GM12865 (cell line): ENCODE measurements at regions not wholly inside any gene's neighbourhood (a gene's known extent, or its start where the extent isn't known, plus 50 kb on each side); places are given as distances from the start of the nearest gene placed in this dataset.

Source experiments
- DNase-seq: peaks from one replicate; pipeline ENCODE4 v3.0.0; 2010; ENCODE audit warnings: low read depth
- H3K4me3 ChIP-seq: 2 replicates; pipeline ENCODE4 v1.5.1; 2011; ENCODE audit warnings: mild to moderate bottlenecking, low read depth, low read length, control low read depth
- TF ChIP-seq, protein P1 (sequence below): IDR thresholded peaks from 2 replicates; pipeline ENCODE4 v1.5.1; 2011; ENCODE audit warnings: low read length, control low read depth, low read depth, inconsistent platforms; ENCODE audit not compliant: insufficient read depth; ENCODE audit errors: missing control alignments

DNA sequence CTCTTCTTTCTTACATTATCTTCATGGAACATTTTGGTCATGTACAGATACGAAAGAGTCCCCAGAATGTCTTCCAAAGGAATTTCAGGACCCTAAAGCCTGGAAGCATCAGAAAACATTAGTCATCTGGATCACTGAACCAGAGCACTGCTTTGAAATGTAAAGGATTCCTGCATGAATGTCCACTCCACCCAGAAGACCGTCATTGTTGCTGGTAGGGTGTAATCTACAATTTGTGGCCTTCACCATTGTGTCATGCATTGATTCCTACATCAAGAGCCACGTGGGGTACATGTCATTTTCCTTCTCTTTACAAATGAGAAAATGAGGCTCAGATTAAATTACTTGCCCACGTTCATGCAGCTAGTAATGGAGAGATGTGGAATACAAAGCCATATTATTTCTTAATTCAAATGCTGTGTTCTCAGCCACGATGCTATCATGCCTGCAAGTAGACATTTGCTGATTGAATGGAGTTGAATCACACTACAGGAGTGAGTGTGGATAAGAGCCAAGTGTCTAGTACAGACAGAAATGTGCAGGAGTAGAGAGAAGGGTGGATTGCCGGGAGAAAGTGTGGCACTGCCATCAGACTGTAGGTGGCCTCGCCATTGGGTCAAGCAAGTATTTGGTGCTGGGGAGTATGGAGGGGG lies 231.2 kb downstream of the C12orf75 start:
- H3K4me3 ChIP-seq: no peak overlapping the region
- no peak for DNase-seq

DNA sequence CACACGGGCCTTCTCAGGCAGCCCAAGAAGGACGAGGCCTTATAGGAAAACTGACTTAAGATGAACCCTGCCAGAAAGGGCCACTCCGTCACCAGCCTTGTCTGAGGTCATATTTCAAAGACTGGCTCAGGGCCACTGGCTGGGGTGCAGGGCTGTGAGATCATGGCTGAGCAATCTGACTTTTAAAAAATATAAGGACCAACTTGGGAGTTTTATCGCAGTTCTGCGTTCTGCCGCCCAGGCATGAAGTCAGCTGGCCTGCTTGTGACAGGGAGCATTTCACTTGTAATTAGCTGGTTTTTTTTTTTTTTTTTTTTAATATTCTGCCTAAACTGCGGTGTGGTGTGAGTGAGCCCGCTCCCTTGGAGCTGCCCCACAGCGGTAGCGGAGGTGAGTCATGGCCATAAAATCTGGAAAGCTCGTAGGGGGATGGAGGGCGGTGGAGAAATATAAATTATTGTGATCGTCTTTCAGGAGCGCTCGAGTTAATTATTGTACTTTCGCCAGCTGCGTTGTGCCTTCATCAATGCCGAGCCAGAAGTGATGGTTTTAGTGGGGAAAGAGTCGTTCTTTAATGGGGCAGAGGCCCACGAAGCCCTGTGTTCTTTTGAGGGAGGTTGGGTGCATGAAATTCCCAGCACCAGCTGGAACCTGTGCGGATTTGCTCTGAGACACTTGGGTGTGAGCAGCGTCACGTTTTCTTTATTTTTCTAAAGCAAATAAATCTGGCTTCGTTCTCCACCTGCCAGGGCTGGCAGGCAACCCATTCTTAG lies 231.9 kb downstream of the C12orf75 start:
- no peak for DNase-seq
- H3K4me3 ChIP-seq: no peak overlapping the region
- TF ChIP-seq, protein P1, sequence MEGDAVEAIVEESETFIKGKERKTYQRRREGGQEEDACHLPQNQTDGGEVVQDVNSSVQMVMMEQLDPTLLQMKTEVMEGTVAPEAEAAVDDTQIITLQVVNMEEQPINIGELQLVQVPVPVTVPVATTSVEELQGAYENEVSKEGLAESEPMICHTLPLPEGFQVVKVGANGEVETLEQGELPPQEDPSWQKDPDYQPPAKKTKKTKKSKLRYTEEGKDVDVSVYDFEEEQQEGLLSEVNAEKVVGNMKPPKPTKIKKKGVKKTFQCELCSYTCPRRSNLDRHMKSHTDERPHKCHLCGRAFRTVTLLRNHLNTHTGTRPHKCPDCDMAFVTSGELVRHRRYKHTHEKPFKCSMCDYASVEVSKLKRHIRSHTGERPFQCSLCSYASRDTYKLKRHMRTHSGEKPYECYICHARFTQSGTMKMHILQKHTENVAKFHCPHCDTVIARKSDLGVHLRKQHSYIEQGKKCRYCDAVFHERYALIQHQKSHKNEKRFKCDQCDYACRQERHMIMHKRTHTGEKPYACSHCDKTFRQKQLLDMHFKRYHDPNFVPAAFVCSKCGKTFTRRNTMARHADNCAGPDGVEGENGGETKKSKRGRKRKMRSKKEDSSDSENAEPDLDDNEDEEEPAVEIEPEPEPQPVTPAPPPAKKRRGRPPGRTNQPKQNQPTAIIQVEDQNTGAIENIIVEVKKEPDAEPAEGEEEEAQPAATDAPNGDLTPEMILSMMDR: no peak

More for the DNA sequence above, 231.2 kb downstream of the C12orf75 start:
- TF ChIP-seq, protein P1: no peak

DNA sequence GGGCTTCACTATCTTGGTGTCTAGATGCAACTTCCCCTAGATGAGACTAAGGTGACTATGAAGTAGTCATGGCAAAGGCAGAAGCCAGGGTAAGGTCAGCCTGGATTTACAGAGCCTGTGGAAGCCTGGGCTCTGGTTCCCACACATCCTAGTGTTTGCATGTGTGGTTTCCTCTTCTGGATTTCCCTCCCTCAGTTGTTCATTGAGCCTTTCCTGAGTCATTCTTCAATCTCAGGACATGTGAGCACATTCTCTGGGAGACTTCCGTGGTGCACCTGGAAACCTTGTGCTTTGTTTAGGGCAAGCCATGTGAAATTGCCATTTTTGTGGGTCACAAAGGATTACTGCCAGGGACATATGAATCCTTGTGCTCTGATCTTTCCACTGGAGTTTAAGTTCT lies 236.6 kb downstream of the C12orf75 start:
- no peak overlapping the region for H3K4me3 ChIP-seq
- no peak for DNase-seq
- TF ChIP-seq, protein P1: no peak

DNA sequence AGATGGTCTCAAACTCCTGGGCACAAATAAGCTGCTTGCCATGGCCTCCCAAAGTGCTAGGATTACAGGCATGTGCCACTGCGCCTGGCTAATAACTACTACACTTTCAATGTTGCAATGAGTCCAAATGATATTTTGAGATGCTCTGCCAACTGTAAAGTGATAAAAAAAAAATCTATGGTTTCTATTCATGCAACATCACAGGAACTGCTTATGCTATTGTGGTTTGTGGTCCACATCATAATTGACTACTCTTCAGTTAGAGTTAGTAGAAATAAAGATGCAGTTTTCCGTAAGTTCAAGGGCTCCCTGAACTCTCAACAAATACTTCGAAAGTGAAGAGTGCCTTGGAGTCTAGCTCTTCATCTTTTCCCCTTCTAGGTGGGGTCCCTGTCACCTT lies 239.4 kb downstream of the C12orf75 start:
- DNase-seq: no peak
- TF ChIP-seq, protein P1: no peak
- H3K4me3 ChIP-seq: no peak overlapping the region

DNA sequence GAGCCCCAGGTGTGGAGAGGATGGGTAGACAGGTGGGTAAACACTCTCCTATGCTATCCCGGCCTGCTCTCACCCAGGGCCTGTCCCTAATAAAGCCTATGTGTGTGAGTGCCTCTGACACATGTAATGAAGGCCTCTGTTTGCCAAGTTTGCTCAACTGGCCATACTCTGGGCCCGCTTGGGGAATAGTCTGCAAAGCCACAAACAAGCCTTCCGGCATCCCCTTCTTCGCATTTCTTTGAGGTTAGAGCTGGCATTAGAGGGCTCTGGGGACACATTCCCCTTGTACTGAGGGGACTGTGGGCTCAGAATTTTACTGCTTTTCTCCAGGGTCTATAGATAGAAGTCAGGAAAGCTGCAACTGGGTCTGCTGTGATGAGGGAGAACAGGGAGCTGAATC lies 240.5 kb downstream of the C12orf75 start:
- no peak for DNase-seq
- H3K4me3 ChIP-seq: no peak overlapping the region
- TF ChIP-seq, protein P1: no peak

DNA sequence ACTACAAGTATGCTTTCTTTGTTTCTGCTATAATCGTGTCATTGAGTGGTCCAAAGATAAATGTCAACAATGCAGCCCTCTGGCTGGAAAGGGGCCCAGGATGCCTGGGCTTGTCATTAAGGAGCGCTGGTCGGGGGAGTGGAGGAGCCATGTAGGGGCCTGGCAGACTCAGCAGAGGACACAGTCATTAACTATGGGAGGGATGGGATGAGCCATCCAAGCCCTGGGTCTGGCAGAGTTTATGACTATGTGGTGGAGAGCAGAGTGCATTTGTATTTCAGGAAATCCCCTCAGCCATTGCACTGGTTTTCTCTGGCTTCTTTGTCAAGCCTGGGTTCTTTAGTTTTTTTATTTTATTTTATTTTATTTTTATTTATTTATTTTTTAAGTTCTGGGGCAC lies 243.1 kb downstream of the C12orf75 start:
- DNase-seq: no peak
- TF ChIP-seq, protein P1: no peak
- H3K4me3 ChIP-seq: no peak overlapping the region
